G401 (cell line): ENCODE measurements at regions not wholly inside any gene's neighbourhood (a gene's known extent, or its start where the extent isn't known, plus 50 kb on each side); places are given as distances from the start of the nearest gene placed in this dataset.

Experiments used
- DNase-seq: peaks from one replicate; pipeline ENCODE4 v3.0.0-alpha.2; 2015; ENCODE audit warnings: low spot score
- in situ Hi-C: cut with HindIII; loops from 2 replicates; pipeline ENCODE4 v1.10.0; 2016; ENCODE audit warnings: low sequenced_read_pairs, mixed read lengths

GRCh38 chr2:19846567-19846966, 55.2 kb downstream of the TTC32 start:
- DNase-seq: no peak
- in situ Hi-C loops: no loop called here

GRCh38 chr2:19846030-19846429, 55.8 kb downstream of the TTC32 start:
- in situ Hi-C loops: no loop called here
- DNase-seq: no peak

GRCh38 chr2:19845323-19845920, 56.4 kb downstream of the TTC32 start:
- no peak for DNase-seq
- in situ Hi-C loops: no loop called here

- in situ Hi-C loops: no loop called here
- DNase-seq: no peak
Observed at GRCh38 chr2:19844750-19845149, 57.0 kb downstream of the TTC32 start.

GRCh38 chr2:19843992-19844515, 57.7 kb downstream of the TTC32 start:
- in situ Hi-C loops: no loop called here
- DNase-seq: no peak

- DNase-seq: no peak
- in situ Hi-C loops: no loop called here
Observed at GRCh38 chr2:19841918-19842693, 59.7 kb downstream of the TTC32 start.

- no peak for DNase-seq
- in situ Hi-C loops: no loop called here
Observed at GRCh38 chr2:19839438-19839837, 62.3 kb downstream of the TTC32 start.

GRCh38 chr2:19838616-19839015, 63.2 kb downstream of the TTC32 start:
- DNase-seq: no peak
- in situ Hi-C loops: no loop called here

GRCh38 chr2:19837235-19837766, 64.5 kb downstream of the TTC32 start:
- no peak for DNase-seq
- in situ Hi-C loops: no loop called here

GRCh38 chr2:19835781-19836281, 66.0 kb downstream of the TTC32 start:
- DNase-seq: no peak
- in situ Hi-C loops: no loop called here

- in situ Hi-C loops: no loop called here
- no peak for DNase-seq
Observed at GRCh38 chr2:19833978-19834377, 67.8 kb downstream of the TTC32 start.

- no peak for DNase-seq
- in situ Hi-C loops: no loop called here
Observed at GRCh38 chr2:19829672-19830071, 72.1 kb downstream of the TTC32 start.

GRCh38 chr2:19826874-19827273, 74.9 kb downstream of the TTC32 start:
- DNase-seq: no peak
- in situ Hi-C loops: no loop called here

- in situ Hi-C loops: no loop called here
- DNase-seq: no peak
Observed at GRCh38 chr2:19823507-19823906, 78.3 kb downstream of the TTC32 start.

- DNase-seq: no peak
- in situ Hi-C loops: no loop called here
Observed at GRCh38 chr2:19819097-19820065, 82.4 kb downstream of the TTC32 start.

GRCh38 chr2:19818543-19818942, 83.2 kb downstream of the TTC32 start:
- no peak for DNase-seq
- in situ Hi-C loops: no loop called here

GRCh38 chr2:19818039-19818438, 83.7 kb downstream of the TTC32 start:
- in situ Hi-C loops: no loop called here
- DNase-seq: no peak

GRCh38 chr2:19815746-19816145, 86.0 kb downstream of the TTC32 start:
- in situ Hi-C loops: no loop called here
- no peak for DNase-seq

GRCh38 chr2:19812166-19812565, 89.6 kb downstream of the TTC32 start:
- peak; percentile 95 for DNase-seq
- in situ Hi-C loops: no loop called here
